ENCODE measurements at regions not wholly inside any gene's neighbourhood (a gene's known extent, or its start where the extent isn't known, plus 50 kb on each side); places are given as distances from the start of the nearest gene placed in this dataset.

DNA sequence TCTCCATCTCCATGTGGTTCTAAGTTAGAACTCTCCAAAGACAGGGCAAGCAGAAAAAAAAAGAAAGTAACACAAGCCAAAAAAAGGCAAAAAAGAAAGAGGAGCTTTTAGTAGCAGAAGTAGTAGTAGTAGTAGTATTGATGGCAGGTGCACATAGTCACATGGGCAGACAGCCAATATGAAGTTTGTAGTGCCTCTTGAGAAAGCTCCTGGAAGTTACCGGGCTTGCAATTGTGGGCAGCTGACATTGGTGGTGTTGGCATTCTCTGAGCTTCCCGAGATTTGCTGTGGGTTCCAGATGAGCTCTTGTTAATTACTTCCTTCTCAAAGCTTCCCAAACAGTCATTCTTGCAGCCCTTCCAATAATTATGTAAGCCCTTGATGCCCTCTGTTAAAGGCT lies 1128.5 kb downstream of the TYW1 start:
- no peak for DNase-seq (ENCODE audit: low read depth)
- TF ChIP-seq, protein P1, sequence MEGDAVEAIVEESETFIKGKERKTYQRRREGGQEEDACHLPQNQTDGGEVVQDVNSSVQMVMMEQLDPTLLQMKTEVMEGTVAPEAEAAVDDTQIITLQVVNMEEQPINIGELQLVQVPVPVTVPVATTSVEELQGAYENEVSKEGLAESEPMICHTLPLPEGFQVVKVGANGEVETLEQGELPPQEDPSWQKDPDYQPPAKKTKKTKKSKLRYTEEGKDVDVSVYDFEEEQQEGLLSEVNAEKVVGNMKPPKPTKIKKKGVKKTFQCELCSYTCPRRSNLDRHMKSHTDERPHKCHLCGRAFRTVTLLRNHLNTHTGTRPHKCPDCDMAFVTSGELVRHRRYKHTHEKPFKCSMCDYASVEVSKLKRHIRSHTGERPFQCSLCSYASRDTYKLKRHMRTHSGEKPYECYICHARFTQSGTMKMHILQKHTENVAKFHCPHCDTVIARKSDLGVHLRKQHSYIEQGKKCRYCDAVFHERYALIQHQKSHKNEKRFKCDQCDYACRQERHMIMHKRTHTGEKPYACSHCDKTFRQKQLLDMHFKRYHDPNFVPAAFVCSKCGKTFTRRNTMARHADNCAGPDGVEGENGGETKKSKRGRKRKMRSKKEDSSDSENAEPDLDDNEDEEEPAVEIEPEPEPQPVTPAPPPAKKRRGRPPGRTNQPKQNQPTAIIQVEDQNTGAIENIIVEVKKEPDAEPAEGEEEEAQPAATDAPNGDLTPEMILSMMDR (conservative IDR thresholded peaks at IDR 0.05; ENCODE audit: low read depth, low read length), result no peak
- H3K4me3 ChIP-seq (ENCODE audit: low read depth, low read length), result no peak overlapping the region

DNA sequence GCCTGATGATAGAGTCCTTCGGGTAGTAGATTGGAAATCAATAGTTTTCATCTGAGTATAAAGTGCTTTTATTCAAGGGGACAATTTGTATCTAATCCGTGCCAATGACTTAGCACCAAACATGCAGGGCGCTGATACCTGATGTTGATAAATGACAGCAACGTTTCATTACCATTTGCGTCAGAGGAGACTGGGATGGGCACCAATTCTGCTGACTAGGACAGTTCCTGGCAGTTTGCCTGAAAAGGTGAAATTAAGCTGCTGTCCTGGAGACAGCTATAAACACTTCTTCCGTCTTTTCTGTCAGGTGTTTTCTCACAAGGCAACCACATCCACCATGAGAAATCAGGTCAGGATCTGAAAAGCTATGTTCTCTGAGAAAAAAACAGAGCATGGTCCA lies 1136.4 kb downstream of the TYW1 start:
- H3K4me3 ChIP-seq (ENCODE audit: low read depth, low read length), result no peak overlapping the region
- TF ChIP-seq, protein P1 (conservative IDR thresholded peaks at IDR 0.05; ENCODE audit: low read depth, low read length), result no peak
- DNase-seq (ENCODE audit: low read depth), result no peak

DNA sequence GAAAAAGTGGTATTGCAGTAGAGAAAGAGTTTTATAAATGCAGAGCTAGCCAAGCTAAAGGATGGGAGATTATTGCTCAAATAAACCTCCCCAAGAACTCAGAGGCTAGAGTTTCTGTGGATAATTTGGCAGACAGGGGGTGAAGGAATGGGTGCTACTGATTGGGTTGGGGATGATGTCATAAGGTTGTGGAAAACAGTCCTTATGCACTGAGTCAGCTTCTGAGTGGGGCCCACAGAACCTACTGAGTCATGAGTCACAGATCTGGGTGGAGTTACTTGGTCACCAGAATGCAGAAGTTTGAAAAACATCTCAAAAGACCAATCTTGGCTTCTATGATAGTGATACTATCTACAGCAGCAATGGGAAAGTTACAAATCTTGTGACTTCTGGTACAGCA lies 1146.7 kb downstream of the TYW1 start:
- TF ChIP-seq, protein P1 (conservative IDR thresholded peaks at IDR 0.05; ENCODE audit: low read depth, low read length), result no peak
- DNase-seq (ENCODE audit: low read depth), result no peak
- H3K4me3 ChIP-seq (ENCODE audit: low read depth, low read length), result no peak overlapping the region

DNA sequence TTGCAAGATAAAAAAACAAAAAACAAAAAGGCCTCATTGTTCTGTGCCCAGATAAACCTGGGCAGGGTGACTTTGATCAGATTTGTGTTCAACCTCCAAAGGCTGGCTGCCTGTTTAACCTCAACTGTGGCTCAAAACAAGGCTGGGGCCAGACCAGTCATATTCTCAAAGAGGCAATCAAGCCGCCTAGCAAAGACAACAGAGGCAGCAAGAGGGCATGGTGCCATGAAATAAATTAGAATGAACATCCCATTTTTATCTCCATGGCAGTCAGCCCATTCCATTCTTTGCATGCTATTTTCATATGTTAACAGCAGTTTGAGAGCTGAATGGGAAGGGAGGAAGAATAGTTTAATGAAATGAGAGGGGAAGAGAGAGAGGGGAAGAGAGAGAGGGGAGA lies 1150.3 kb downstream of the TYW1 start:
- H3K4me3 ChIP-seq (ENCODE audit: low read depth, low read length), result no peak overlapping the region
- DNase-seq (ENCODE audit: low read depth), result no peak
- TF ChIP-seq, protein P1 (conservative IDR thresholded peaks at IDR 0.05; ENCODE audit: low read depth, low read length), result no peak

DNA sequence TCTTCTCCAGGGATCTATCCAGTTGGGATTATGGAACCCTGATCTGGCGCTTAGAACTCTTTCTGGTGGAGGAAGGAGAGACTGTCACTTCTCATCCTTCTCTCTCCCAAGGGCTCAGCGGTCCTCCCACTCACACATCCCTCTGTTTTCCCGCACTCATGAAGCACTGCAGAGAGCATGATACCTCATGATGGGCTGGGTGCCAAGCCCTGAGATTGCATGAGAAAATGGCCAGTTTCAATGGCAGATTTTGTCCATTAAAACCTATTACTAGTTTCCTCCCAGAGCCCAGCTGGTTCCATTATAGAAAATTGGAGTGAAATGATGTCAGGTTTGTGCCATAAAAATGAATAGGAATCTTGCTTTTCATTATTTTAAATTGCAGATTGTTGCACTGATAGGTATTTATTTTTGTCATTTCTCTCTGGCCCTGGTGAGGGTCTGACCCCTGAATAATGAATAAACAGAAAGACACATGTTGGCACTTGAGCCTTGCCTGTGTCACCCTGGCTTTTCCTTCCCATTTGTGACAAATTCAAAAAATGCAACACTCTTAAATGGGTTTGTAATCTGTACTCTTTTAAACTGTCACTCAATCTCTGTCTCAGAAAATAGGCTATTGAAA lies 1151.1 kb downstream of the TYW1 start:
- TF ChIP-seq, protein P1 (conservative IDR thresholded peaks at IDR 0.05; ENCODE audit: low read depth, low read length), result no peak
- DNase-seq (ENCODE audit: low read depth), result no peak
- H3K4me3 ChIP-seq (ENCODE audit: low read depth, low read length), result no peak overlapping the region

DNA sequence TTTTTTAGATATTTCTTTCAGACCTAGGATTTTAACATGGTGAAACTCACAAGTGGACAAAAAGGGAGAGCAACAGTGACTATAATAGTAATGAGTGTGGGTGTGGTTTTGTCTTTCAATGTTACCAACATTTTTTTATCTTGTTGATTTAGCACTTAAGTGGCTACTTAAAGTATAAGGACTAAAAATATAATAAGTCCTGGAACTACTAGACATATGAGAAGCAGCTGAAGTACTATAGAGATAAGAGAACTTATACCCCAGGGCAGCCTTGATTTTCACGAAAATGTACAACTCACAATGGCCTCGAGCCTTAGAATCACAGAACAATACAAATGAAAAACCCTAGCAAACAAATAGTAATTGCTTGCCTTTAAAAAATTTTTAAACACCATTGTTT lies 1151.8 kb downstream of the TYW1 start:
- H3K4me3 ChIP-seq (ENCODE audit: low read depth, low read length), result no peak overlapping the region
- DNase-seq (ENCODE audit: low read depth), result no peak
- TF ChIP-seq, protein P1 (conservative IDR thresholded peaks at IDR 0.05; ENCODE audit: low read depth, low read length), result no peak

DNA sequence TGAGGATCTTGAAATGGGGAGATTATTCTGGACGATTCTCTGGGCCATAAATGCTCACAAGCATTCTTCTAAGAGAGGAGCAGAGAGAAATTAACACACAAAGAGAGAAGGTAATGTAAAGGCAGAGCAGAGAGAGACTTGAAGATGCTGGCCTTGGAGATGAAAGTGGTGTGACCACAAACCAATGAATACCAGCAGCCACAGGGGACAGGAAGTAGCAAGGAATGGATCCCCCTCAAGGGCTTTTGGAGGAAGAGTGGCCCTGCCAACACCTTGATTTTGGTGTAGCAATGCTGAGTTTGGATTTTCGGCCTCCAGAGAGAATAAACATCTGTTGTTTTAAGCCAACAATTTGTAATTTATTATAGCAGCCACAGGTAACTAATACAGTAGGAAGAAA lies 1155.6 kb downstream of the TYW1 start:
- TF ChIP-seq, protein P1 (conservative IDR thresholded peaks at IDR 0.05; ENCODE audit: low read depth, low read length), result no peak
- H3K4me3 ChIP-seq (ENCODE audit: low read depth, low read length), result no peak overlapping the region
- no peak for DNase-seq (ENCODE audit: low read depth)

All from epithelial cell of proximal tubule (primary cell).